Smooth muscle cell (in vitro differentiated cells): ENCODE measurements at regions not wholly inside any gene's neighbourhood (a gene's known extent, or its start where the extent isn't known, plus 50 kb on each side); places are given as distances from the start of the nearest gene placed in this dataset.
A peak's percentile ranks its signal among the peaks of the same experiment; 100 is the strongest.

ENCODE experiments used
- DNase-seq: peaks from one replicate; lab custom pipeline; 2025; ENCODE audit not compliant: unreplicated experiment; lab: John Stamatoyannopoulos, UW
- H2AFZ ChIP-seq: fragments of 200-600 bp; sonication (generic); 2 replicates; pipeline ENCODE4 v1.6.0; 2016; ENCODE audit warnings: antibody characterized with exemption, low read depth, mild to moderate bottlenecking
- H3F3A ChIP-seq: fragments of 200-600 bp; sonication (generic); 2 replicates; pipeline ENCODE4 v1.6.0; 2017; ENCODE audit warnings: antibody characterized with exemption, low read depth
- H3K27ac ChIP-seq: fragments of 200-600 bp; sonication (generic); 2 replicates; pipeline ENCODE4 v1.5.1; 2016; ENCODE audit warnings: low read depth, mild to moderate bottlenecking
- H3K27me3 ChIP-seq: fragments of 200-600 bp; sonication (generic); 2 replicates; pipeline ENCODE4 v1.6.1; 2016; ENCODE audit warnings: low read depth, mild to moderate bottlenecking
- H3K36me3 ChIP-seq: fragments of 200-600 bp; sonication (generic); 2 replicates; pipeline ENCODE4 v1.5.1; 2016; ENCODE audit warnings: low read depth
- H3K4me1 ChIP-seq: fragments of 200-600 bp; sonication (generic); 2 replicates; pipeline ENCODE4 v1.5.1; 2016; ENCODE audit warnings: low read depth
- H3K4me2 ChIP-seq: fragments of 200-600 bp; sonication (generic); 2 replicates; pipeline ENCODE4 v1.6.0; 2016; ENCODE audit warnings: mild to moderate bottlenecking
- H3K4me3 ChIP-seq: fragments of 200-600 bp; sonication (generic); 2 replicates; pipeline ENCODE4 v1.5.1; 2016; ENCODE audit warnings: mild to moderate bottlenecking
- H3K79me2 ChIP-seq: fragments of 200-600 bp; sonication (generic); 2 replicates; pipeline ENCODE4 v1.6.0; 2016; ENCODE audit warnings: low read depth, mild to moderate bottlenecking
- H3K9ac ChIP-seq: fragments of 200-600 bp; sonication (generic); 2 replicates; pipeline ENCODE4 v1.6.0; 2016; ENCODE audit warnings: low read depth
- H3K9me3 ChIP-seq: fragments of 200-600 bp; sonication (generic); replicated peaks from 2 replicates; pipeline ENCODE4 v1.5.1; 2016; ENCODE audit warnings: low read depth
- H4K20me1 ChIP-seq: fragments of 200-600 bp; sonication (generic); 2 replicates; pipeline ENCODE4 v1.6.0; 2016; ENCODE audit warnings: low read depth
- CTCF ChIP-seq: fragments of 200-600 bp; sonication (generic); IDR thresholded peaks from 2 replicates; pipeline ENCODE4 v1.5.1; 2017; ENCODE audit warnings: borderline replicate concordance, mild to moderate bottlenecking, antibody characterized with exemption; ENCODE audit not compliant: insufficient read depth, poor library complexity, severe bottlenecking
- WGBS: methylation state at CpG from one replicate; pipeline ENCODE4 v1.1.7; 2016; ENCODE audit warnings: low lambda C conversion rate; 5-methylcytosine and 5-hydroxymethylcytosine counted together

DNA sequence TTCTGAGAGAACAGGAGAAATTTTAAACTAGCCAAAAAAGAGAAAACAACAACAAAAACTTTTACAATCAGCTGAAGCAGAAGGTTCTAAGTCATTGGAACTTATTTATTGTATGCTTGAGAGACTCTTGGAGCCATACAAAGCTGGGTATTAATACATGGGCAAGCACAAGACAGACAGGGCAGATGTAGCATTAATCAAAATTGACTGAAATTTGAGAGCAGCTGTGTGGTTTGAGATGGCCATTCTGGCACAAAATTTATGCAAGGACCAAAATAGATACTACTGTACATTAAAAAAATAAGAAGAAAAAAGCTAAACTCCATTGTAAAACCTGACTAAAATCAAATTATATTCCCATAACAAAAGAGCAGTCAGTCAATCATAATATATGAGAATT lies 892.5 kb downstream of the PLA2G4A start:
- no peak overlapping the region for H3K4me3 ChIP-seq
- no peak overlapping the region for H2AFZ ChIP-seq
- no peak for DNase-seq
- H3K79me2 ChIP-seq: no peaks in the 10 kb centered on the region
- no peak overlapping the region for H3K27ac ChIP-seq
- no peaks in the 10 kb centered on the region for H3K9me3 ChIP-seq
- H3K36me3 ChIP-seq: no peaks in the 10 kb centered on the region
- H3K4me1 ChIP-seq: no peaks in the 10 kb centered on the region
- TF ChIP-seq CTCF: no peak
- H3K27me3 ChIP-seq: no peaks in the 10 kb centered on the region
- no peaks in the 10 kb centered on the region for H4K20me1 ChIP-seq
- H3K4me2 ChIP-seq: no peak overlapping the region
- no peak overlapping the region for H3K9ac ChIP-seq
- H3F3A ChIP-seq: no peaks in the 10 kb centered on the region

- no peaks in the 10 kb centered on the region for H3K79me2 ChIP-seq
- no peaks in the 10 kb centered on the region for H3K9me3 ChIP-seq
- peak overlapping the region; percentile 11 for H2AFZ ChIP-seq
- H3K36me3 ChIP-seq: no peaks in the 10 kb centered on the region
- no peaks in the 10 kb centered on the region for H3F3A ChIP-seq
- no peaks in the 10 kb centered on the region for H4K20me1 ChIP-seq
- TF ChIP-seq CTCF: no peak
- WGBS: 97% methylated on average over 2 of the region's 2 CpGs
- H3K27ac ChIP-seq: no peak overlapping the region
- H3K4me1 ChIP-seq: no peaks in the 10 kb centered on the region
- no peak overlapping the region for H3K4me2 ChIP-seq
- no peak overlapping the region for H3K4me3 ChIP-seq
- DNase-seq: no peak
- H3K9ac ChIP-seq: no peak overlapping the region
- no peaks in the 10 kb centered on the region for H3K27me3 ChIP-seq
Observed at GRCh38 chr1:187725216-187725615, 896.5 kb downstream of the PLA2G4A start.

GRCh38 chr1:187733232-187733631 lies 904.5 kb downstream of the PLA2G4A start:
- Histone ChIP-seq H4K20me1 (no peaks in the 10 kb centered on the region), H3K27me3 (no peaks in the 10 kb centered on the region), H3K36me3 (no peaks in the 10 kb centered on the region), H3K79me2 (no peaks in the 10 kb centered on the region), H2AFZ (no peak overlapping the region), H3K9ac (no peak overlapping the region), H3K4me2 (no peak overlapping the region), H3K27ac (no peak overlapping the region), H3K9me3 (no peaks in the 10 kb centered on the region), H3F3A (no peaks in the 10 kb centered on the region), H3K4me3 (no peak overlapping the region), H3K4me1 (no peaks in the 10 kb centered on the region)
- WGBS: 97% methylated on average over 1 of the region's 1 CpG
- TF ChIP-seq CTCF: no peak
- DNase-seq: no peak

- Histone ChIP-seq H3K27ac (no peak overlapping the region), H3K9me3 (no peaks in the 10 kb centered on the region), H4K20me1 (no peaks in the 10 kb centered on the region), H3F3A (no peaks in the 10 kb centered on the region), H3K79me2 (no peaks in the 10 kb centered on the region), H2AFZ (no peak overlapping the region), H3K4me1 (no peaks in the 10 kb centered on the region), H3K4me3 (no peak overlapping the region), H3K36me3 (no peaks in the 10 kb centered on the region), H3K27me3 (no peaks in the 10 kb centered on the region), H3K9ac (no peak overlapping the region), H3K4me2 (no peak overlapping the region)
- 84% methylated on average over 4 of the region's 4 CpGs for WGBS
- DNase-seq: no peak
- TF ChIP-seq CTCF: no peak
Observed at GRCh38 chr1:187734427-187734826, 905.7 kb downstream of the PLA2G4A start.
